ENCODE measurements at regions not wholly inside any gene's neighbourhood (a gene's known extent, or its start where the extent isn't known, plus 50 kb on each side); places are given as distances from the start of the nearest gene placed in this dataset.
"Not testable (repeated sequence)": the region's sequence is repeated elsewhere in the genome, so short reads cannot be mapped to it uniquely, and the experiment has no call there.

GRCh38 chr4:86511590-86511989 is 82.5 kb upstream of the PTPN13 start:
- Histone ChIP-seq H3K27me3 (replicated peaks in 1 of 2; ENCODE audit: control insufficient read depth in 2 of 2, extremely low read depth in 1 of 2, insufficient read depth in 2 of 2, low read length in 1 of 2) (no peaks in the 10 kb centered on the region), H3K4me3 (ENCODE audit: control insufficient read depth in 1 of 2, extremely low read depth in 1 of 2, low read length in 1 of 2) (no peak overlapping the region), H3K9me3 (no peaks in the 10 kb centered on the region), H3K4me1 (ENCODE audit: control insufficient read depth in 1 of 2, extremely low read depth in 1 of 2, insufficient read depth in 2 of 2, low read length in 2 of 2) (no peaks in the 10 kb centered on the region), H3K27ac (ENCODE audit: low read length) (no peak overlapping the region), H3K36me3 (ENCODE audit: control insufficient read depth in 2 of 2, extremely low read depth in 1 of 2, insufficient read depth in 1 of 2, low read length in 1 of 2) (no peaks in the 10 kb centered on the region)
- Mint-ChIP-seq H3K27me3 (no peaks in the 10 kb centered on the region), H3K4me3 (no peak overlapping the region), H3K9me3 (no peaks in the 10 kb centered on the region), H3K27ac (no peak overlapping the region), H3K36me3 (no peaks in the 10 kb centered on the region), H3K4me1 (peaks cover 0 to 6% (median 0%) of the 10 kb centered on the region in 3 donors)
- DNase-seq (no peak), ATAC-seq (replicated peaks in 1 of 4) (no peak)
- ChIA-PET POLR2A (no interaction called here), CTCF (interaction anchor here (1.1 to 1.4 kb wide), 2 partner anchors 11 to 13 kb away, joined by 3 to 7 read pairs; no protein-coding TSS in a partner anchor)
- 93% methylated on average over 2 of the region's 2 CpGs for WGBS (ENCODE audit: insufficient coverage)

GRCh38 chr4:86512631-86513030 is 81.5 kb upstream of the PTPN13 start:
- no peaks in the 10 kb centered on the region for H3K9me3 Mint-ChIP-seq
- Histone ChIP-seq H3K27me3 (replicated peaks in 1 of 2; ENCODE audit: control insufficient read depth in 2 of 2, extremely low read depth in 1 of 2, insufficient read depth in 2 of 2, low read length in 1 of 2) (no peaks in the 10 kb centered on the region), H3K27ac (ENCODE audit: low read length) (no peak overlapping the region), H3K9me3 (no peaks in the 10 kb centered on the region), H3K4me1 (ENCODE audit: control insufficient read depth in 1 of 2, extremely low read depth in 1 of 2, insufficient read depth in 2 of 2, low read length in 2 of 2) (no peaks in the 10 kb centered on the region), H3K4me3 (ENCODE audit: control insufficient read depth in 1 of 2, extremely low read depth in 1 of 2, low read length in 1 of 2) (no peak overlapping the region), H3K36me3 (ENCODE audit: control insufficient read depth in 2 of 2, extremely low read depth in 1 of 2, insufficient read depth in 1 of 2, low read length in 1 of 2) (no peaks in the 10 kb centered on the region)
- ATAC-seq (replicated peaks in 1 of 4) (no peak), DNase-seq (no peak)
- H3K4me3 Mint-ChIP-seq: no peak overlapping the region
- peaks cover 0 to 6% (median 0%) of the 10 kb centered on the region in 3 donors for H3K4me1 Mint-ChIP-seq
- ChIA-PET POLR2A (no interaction called here), CTCF (interaction anchor here in 1 of 2 donors (1.4 kb wide), 2 partner anchors 10 to 14 kb away, joined by 5 to 7 read pairs; no protein-coding TSS in a partner anchor)
- no peaks in the 10 kb centered on the region for H3K36me3 Mint-ChIP-seq
- no peaks in the 10 kb centered on the region for H3K27me3 Mint-ChIP-seq
- H3K27ac Mint-ChIP-seq: no peak overlapping the region

- POLR2A ChIA-PET; ATAC-seq (replicated peaks in 1 of 4); H3K9me3 Mint-ChIP-seq; DNase-seq; CTCF ChIA-PET; H3K27ac ChIP-seq (ENCODE audit: low read length); H3K4me1 ChIP-seq (ENCODE audit: control insufficient read depth in 1 of 2, extremely low read depth in 1 of 2, insufficient read depth in 2 of 2, low read length in 2 of 2); H3K36me3 Mint-ChIP-seq; H3K27me3 ChIP-seq (replicated peaks in 1 of 2; ENCODE audit: control insufficient read depth in 2 of 2, extremely low read depth in 1 of 2, insufficient read depth in 2 of 2, low read length in 1 of 2); H3K4me3 ChIP-seq (ENCODE audit: control insufficient read depth in 1 of 2, extremely low read depth in 1 of 2, low read length in 1 of 2); H3K27me3 Mint-ChIP-seq; H3K4me1 Mint-ChIP-seq; H3K27ac Mint-ChIP-seq; H3K4me3 Mint-ChIP-seq; H3K9me3 ChIP-seq; H3K36me3 ChIP-seq (ENCODE audit: control insufficient read depth in 2 of 2, extremely low read depth in 1 of 2, insufficient read depth in 1 of 2, low read length in 1 of 2): not testable (repeated sequence)
- no CpG with 5 or more reads among the region's 1 CpG for WGBS (ENCODE audit: insufficient coverage)
Observed at GRCh38 chr4:86515963-86516362, 78.2 kb upstream of the PTPN13 start.

- H3K27me3 ChIP-seq (replicated peaks in 1 of 2; ENCODE audit: control insufficient read depth in 2 of 2, extremely low read depth in 1 of 2, insufficient read depth in 2 of 2, low read length in 1 of 2): peaks cover 0 to 8% of the 10 kb centered on the region in 2 experiments
- ChIA-PET CTCF (interaction anchor here (0.5 to 1.5 kb wide), 5 partner anchors 23 to 376 kb away, joined by 3 to 6 read pairs (median 3); no protein-coding TSS in a partner anchor), POLR2A (interaction anchor here in 1 of 2 donors (0.7 kb wide), 1 partner anchor 458 kb away, joined by 3 read pairs; no protein-coding TSS in a partner anchor)
- H3K9me3 ChIP-seq: no peaks in the 10 kb centered on the region
- Mint-ChIP-seq H3K4me1 (no peaks in the 10 kb centered on the region), H3K27me3 (peaks cover 4 to 18% of the 10 kb centered on the region in 2 donors), H3K4me3 (no peak overlapping the region), H3K9me3 (peaks cover 14 to 16% (median 15%) of the 10 kb centered on the region in 3 donors), H3K36me3 (no peaks in the 10 kb centered on the region), H3K27ac (no peak overlapping the region)
- H3K4me1 ChIP-seq (ENCODE audit: control insufficient read depth in 1 of 2, extremely low read depth in 1 of 2, insufficient read depth in 2 of 2, low read length in 2 of 2): no peaks in the 10 kb centered on the region
- H3K27ac ChIP-seq (ENCODE audit: low read length): no peak overlapping the region
- WGBS (ENCODE audit: insufficient coverage): 67% methylated on average over 1 of the region's 3 CpGs
- H3K36me3 ChIP-seq (ENCODE audit: control insufficient read depth in 2 of 2, extremely low read depth in 1 of 2, insufficient read depth in 1 of 2, low read length in 1 of 2): no peaks in the 10 kb centered on the region
- DNase-seq (no peak), ATAC-seq (replicated peaks in 1 of 4) (no peak)
- H3K4me3 ChIP-seq (ENCODE audit: control insufficient read depth in 1 of 2, extremely low read depth in 1 of 2, low read length in 1 of 2): no peak overlapping the region
Observed at GRCh38 chr4:86521373-86521969, 72.6 kb upstream of the PTPN13 start.

- Mint-ChIP-seq H3K27ac (no peak overlapping the region), H3K4me1 (no peaks in the 10 kb centered on the region), H3K9me3 (peaks cover 14 to 16% (median 15%) of the 10 kb centered on the region in 3 donors), H3K27me3 (peaks cover 4 to 19% of the 10 kb centered on the region in 2 donors), H3K36me3 (no peaks in the 10 kb centered on the region), H3K4me3 (no peak overlapping the region)
- H3K4me1 ChIP-seq (ENCODE audit: control insufficient read depth in 1 of 2, extremely low read depth in 1 of 2, insufficient read depth in 2 of 2, low read length in 2 of 2): no peaks in the 10 kb centered on the region
- H3K27ac ChIP-seq (ENCODE audit: low read length): no peak overlapping the region
- no CpG with 5 or more reads among the region's 4 CpGs for WGBS (ENCODE audit: insufficient coverage)
- peaks cover 0 to 8% of the 10 kb centered on the region in 2 experiments for H3K27me3 ChIP-seq (replicated peaks in 1 of 2; ENCODE audit: control insufficient read depth in 2 of 2, extremely low read depth in 1 of 2, insufficient read depth in 2 of 2, low read length in 1 of 2)
- no peaks in the 10 kb centered on the region for H3K36me3 ChIP-seq (ENCODE audit: control insufficient read depth in 2 of 2, extremely low read depth in 1 of 2, insufficient read depth in 1 of 2, low read length in 1 of 2)
- H3K4me3 ChIP-seq (ENCODE audit: control insufficient read depth in 1 of 2, extremely low read depth in 1 of 2, low read length in 1 of 2): no peak overlapping the region
- no peak for ATAC-seq (replicated peaks in 1 of 4)
- POLR2A ChIA-PET: interaction anchor here (0.6 to 0.7 kb wide), 3 partner anchors 87 to 459 kb away, joined by 3 to 4 read pairs (median 3); no protein-coding TSS in a partner anchor
- no peak for DNase-seq
- no peaks in the 10 kb centered on the region for H3K9me3 ChIP-seq
- CTCF ChIA-PET: interaction anchor here (0.7 to 1.5 kb wide), 8 partner anchors 9 to 375 kb away, joined by 3 to 6 read pairs (median 4); no protein-coding TSS in a partner anchor
Observed at GRCh38 chr4:86522349-86522748, 71.8 kb upstream of the PTPN13 start.

GRCh38 chr4:86523333-86523732 is 70.8 kb upstream of the PTPN13 start:
- Mint-ChIP-seq H3K4me1 (no peaks in the 10 kb centered on the region), H3K27ac (no peak overlapping the region), H3K9me3 (peaks cover 14 to 16% (median 15%) of the 10 kb centered on the region in 3 donors), H3K36me3 (no peaks in the 10 kb centered on the region), H3K27me3 (peaks cover 3 to 19% of the 10 kb centered on the region in 2 donors), H3K4me3 (no peak overlapping the region)
- Histone ChIP-seq H3K9me3 (no peaks in the 10 kb centered on the region), H3K4me1 (ENCODE audit: control insufficient read depth in 1 of 2, extremely low read depth in 1 of 2, insufficient read depth in 2 of 2, low read length in 2 of 2) (no peaks in the 10 kb centered on the region), H3K27ac (ENCODE audit: low read length) (no peak overlapping the region), H3K36me3 (ENCODE audit: control insufficient read depth in 2 of 2, extremely low read depth in 1 of 2, insufficient read depth in 1 of 2, low read length in 1 of 2) (no peaks in the 10 kb centered on the region), H3K27me3 (replicated peaks in 1 of 2; ENCODE audit: control insufficient read depth in 2 of 2, extremely low read depth in 1 of 2, insufficient read depth in 2 of 2, low read length in 1 of 2) (peaks cover 0 to 8% of the 10 kb centered on the region in 2 experiments), H3K4me3 (ENCODE audit: control insufficient read depth in 1 of 2, extremely low read depth in 1 of 2, low read length in 1 of 2) (no peak overlapping the region)
- WGBS (ENCODE audit: insufficient coverage): 67% methylated on average over 1 of the region's 2 CpGs
- DNase-seq (no peak), ATAC-seq (replicated peaks in 1 of 4) (no peak)
- CTCF ChIA-PET: no interaction called here
- POLR2A ChIA-PET: no interaction called here
